ENCODE measurements at regions not wholly inside any gene's neighbourhood (a gene's known extent, or its start where the extent isn't known, plus 50 kb on each side); places are given as distances from the start of the nearest gene placed in this dataset.

DNA sequence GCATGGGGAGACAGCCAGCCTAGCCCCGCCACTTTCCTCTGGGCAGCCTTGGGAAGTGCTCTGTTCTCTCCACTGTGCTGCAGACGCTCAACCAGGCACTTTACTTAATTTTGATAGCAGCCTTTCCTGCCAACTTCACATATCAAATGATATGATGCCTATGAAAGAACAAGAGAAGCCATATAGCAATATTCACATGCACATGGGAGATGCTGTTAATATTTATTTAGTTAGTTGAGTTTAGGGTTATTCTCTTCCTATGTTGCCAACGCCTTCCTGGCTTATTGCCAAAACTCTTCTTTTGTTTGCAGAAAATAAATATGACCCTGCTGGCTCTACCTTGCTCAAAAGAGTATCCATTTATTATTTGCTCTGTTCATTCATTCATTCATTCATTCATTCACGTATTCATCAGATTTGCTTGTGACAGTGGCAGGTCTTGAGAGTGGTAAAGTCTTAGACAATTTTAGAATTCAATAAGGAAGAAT lies 99.3 kb downstream of the GATA6 start:
- Mint-ChIP-seq H3K27ac (no peak overlapping the region), H3K4me3 (no peak overlapping the region), H3K9me3 (no peaks in the 10 kb centered on the region), H3K4me1 (no peaks in the 10 kb centered on the region), H3K27me3 (no peaks in the 10 kb centered on the region), H3K36me3 (ENCODE audit: low read depth) (no peaks in the 10 kb centered on the region)
- DNase-seq (no peak), ATAC-seq (no peak)

GRCh38 chr18:22267697-22268096 lies 98.3 kb downstream of the GATA6 start:
- ATAC-seq (no peak), DNase-seq (no peak)
- no peak overlapping the region for H3K27ac Mint-ChIP-seq
- no peak overlapping the region for H3K4me3 Mint-ChIP-seq
- H3K27me3 Mint-ChIP-seq, result no peaks in the 10 kb centered on the region
- H3K9me3 Mint-ChIP-seq, result no peaks in the 10 kb centered on the region
- H3K4me1 Mint-ChIP-seq, result no peaks in the 10 kb centered on the region
- H3K36me3 Mint-ChIP-seq (ENCODE audit: low read depth), result no peaks in the 10 kb centered on the region

DNA sequence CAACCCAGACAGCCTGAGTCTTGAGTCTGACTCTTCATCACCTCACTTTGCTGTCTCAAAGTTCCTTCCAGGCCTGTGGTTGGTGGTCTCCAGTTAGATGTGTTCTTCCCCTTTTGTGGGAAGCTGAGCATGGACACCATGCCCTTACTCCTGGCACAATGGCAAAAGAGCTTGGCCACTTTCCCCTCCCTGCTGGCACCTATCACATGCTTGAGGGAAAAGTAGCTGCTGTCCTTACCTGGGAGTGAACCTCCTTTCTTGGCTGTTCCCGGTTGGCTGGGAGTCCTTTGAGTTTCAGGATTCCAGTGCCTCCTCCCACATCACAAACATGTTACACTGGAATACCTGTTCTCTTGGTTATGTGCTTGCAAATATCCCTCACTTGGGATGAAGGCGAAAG lies 97.8 kb downstream of the GATA6 start:
- ATAC-seq, result no peak

DNA sequence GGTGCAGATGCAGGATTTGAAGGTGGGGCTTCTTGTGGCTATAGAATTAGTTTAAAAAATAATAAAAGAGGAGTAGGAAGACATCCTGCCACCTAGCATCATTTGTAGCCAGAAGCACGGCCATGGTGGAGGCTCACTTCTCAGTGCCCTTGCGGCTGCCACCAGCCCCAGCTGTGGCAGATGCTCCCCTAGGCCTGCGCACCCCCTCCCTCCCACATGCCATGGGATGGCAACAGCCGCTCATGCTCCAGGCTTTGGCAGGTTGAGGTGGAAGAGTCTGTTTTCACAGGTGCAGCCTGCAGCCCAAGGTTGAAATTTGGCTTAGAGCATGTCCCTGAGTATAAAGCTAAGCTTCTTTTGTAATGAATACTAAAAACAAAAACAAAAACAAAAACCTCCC lies 96.4 kb downstream of the GATA6 start:
- no peak overlapping the region for H3K4me3 Mint-ChIP-seq
- no peak for ATAC-seq
- no peaks in the 10 kb centered on the region for H3K36me3 Mint-ChIP-seq (ENCODE audit: low read depth)
- H3K9me3 Mint-ChIP-seq, result peaks cover 4% of the 10 kb centered on the region
- H3K27me3 Mint-ChIP-seq, result no peaks in the 10 kb centered on the region
- no peak overlapping the region for H3K27ac Mint-ChIP-seq
- no peak for DNase-seq
- no peaks in the 10 kb centered on the region for H3K4me1 Mint-ChIP-seq

More for the DNA sequence above, 97.8 kb downstream of the GATA6 start:
- no peaks in the 10 kb centered on the region for H3K4me1 Mint-ChIP-seq
- no peaks in the 10 kb centered on the region for H3K27me3 Mint-ChIP-seq
- DNase-seq, result no peak
- H3K4me3 Mint-ChIP-seq, result no peak overlapping the region
- no peak overlapping the region for H3K27ac Mint-ChIP-seq
- H3K36me3 Mint-ChIP-seq (ENCODE audit: low read depth), result no peaks in the 10 kb centered on the region
- H3K9me3 Mint-ChIP-seq, result peaks cover 4% of the 10 kb centered on the region

DNA sequence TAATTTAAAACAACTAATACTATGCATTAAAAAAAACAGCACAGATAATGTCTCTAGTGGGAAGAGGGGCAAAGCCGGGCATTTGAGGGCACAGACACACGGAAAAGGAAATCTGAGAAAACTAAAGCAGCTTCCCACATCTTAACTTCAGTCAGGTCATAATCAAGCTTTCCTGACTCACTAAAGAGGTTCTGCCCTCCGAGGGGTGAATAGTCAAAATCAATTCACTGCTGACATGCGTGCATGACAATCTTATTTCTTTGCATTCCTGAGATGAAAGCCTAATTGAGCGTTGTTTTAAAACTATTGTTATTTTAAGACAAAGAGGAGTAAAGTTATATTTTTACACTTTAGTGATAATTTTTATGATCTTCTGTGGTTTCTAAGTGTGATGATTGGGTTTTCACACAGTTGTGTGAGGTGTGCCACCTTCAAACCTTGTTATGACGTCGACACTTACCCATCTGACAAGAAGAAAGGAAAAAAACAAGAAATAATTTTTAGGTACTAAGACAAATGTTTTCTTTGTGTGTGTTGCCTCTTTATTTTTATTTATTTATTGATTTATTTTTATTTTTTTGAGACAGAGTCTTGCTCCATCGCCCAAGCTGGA lies 90.9 kb downstream of the GATA6 start:
- H3K4me3 Mint-ChIP-seq, result no peak overlapping the region
- no peak overlapping the region for H3K27ac Mint-ChIP-seq
- ATAC-seq, result no peak
- peaks cover 4% of the 10 kb centered on the region for H3K9me3 Mint-ChIP-seq
- H3K4me1 Mint-ChIP-seq, result peaks cover 2% of the 10 kb centered on the region
- no peaks in the 10 kb centered on the region for H3K27me3 Mint-ChIP-seq
- H3K36me3 Mint-ChIP-seq (ENCODE audit: low read depth), result no peaks in the 10 kb centered on the region
- no peak for DNase-seq

- no peaks in the 10 kb centered on the region for H3K36me3 Mint-ChIP-seq (ENCODE audit: low read depth)
- DNase-seq (no peak), ATAC-seq (no peak)
- H3K9me3 Mint-ChIP-seq, result no peaks in the 10 kb centered on the region
- H3K4me1 Mint-ChIP-seq, result peaks cover 8% of the 10 kb centered on the region
- peaks cover 3% of the 10 kb centered on the region for H3K27me3 Mint-ChIP-seq
- no peak overlapping the region for H3K4me3 Mint-ChIP-seq
- H3K27ac Mint-ChIP-seq, result no peak overlapping the region
These were observed 87.7 kb downstream of the GATA6 start for GRCh38 chr18:22257022-22257543.

DNA sequence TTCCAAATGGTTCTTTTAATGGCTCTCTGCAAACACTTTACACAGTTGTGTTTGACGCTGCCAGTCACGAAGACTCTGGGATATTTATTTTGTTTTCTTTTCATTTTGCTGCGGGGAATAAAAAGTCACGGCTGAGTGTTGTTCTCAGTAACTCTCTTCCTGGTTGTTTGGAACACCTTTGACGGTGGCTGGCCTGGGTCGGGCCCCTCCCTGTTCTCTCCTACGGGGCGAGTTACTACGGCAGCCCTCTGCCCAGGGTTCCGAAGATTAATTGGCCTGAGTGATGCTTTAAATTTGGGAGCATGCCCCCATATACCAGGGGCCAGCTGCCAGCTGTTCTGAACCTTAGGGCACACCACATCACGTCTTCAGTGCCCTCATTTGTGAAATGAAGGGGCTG lies 84.7 kb downstream of the GATA6 start:
- no peak overlapping the region for H3K27ac Mint-ChIP-seq
- ATAC-seq (no peak), DNase-seq (no peak)
- H3K4me3 Mint-ChIP-seq, result no peak overlapping the region
- H3K9me3 Mint-ChIP-seq, result no peaks in the 10 kb centered on the region
- peaks cover 3% of the 10 kb centered on the region for H3K27me3 Mint-ChIP-seq
- H3K4me1 Mint-ChIP-seq, result peaks cover 6% of the 10 kb centered on the region
- H3K36me3 Mint-ChIP-seq (ENCODE audit: low read depth), result no peaks in the 10 kb centered on the region

DNA sequence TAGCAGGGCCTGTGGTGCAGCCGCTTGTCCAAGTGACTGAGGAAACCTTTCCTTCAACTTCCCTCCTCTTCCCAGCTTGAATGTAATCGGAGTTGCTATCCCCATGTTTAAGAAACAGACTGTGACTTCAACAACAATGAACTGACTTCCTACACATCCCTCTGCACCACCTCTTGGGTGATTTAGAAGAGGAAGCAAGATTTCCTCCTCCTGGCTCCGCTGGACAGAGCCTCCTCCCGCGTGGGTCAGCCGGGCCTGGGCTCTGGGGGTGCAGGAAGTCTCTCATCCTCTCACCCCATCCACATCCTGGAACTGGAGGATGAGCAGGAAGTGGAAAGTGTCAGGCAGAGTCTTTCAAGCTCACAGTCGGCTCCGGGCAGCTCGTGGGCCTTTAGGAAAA lies 84.3 kb downstream of the GATA6 start:
- ATAC-seq (no peak), DNase-seq (no peak)
- H3K9me3 Mint-ChIP-seq, result no peaks in the 10 kb centered on the region
- H3K4me3 Mint-ChIP-seq, result no peak overlapping the region
- peaks cover 3% of the 10 kb centered on the region for H3K27me3 Mint-ChIP-seq
- H3K27ac Mint-ChIP-seq, result no peak overlapping the region
- peaks cover 6% of the 10 kb centered on the region for H3K4me1 Mint-ChIP-seq
- no peaks in the 10 kb centered on the region for H3K36me3 Mint-ChIP-seq (ENCODE audit: low read depth)

DNA sequence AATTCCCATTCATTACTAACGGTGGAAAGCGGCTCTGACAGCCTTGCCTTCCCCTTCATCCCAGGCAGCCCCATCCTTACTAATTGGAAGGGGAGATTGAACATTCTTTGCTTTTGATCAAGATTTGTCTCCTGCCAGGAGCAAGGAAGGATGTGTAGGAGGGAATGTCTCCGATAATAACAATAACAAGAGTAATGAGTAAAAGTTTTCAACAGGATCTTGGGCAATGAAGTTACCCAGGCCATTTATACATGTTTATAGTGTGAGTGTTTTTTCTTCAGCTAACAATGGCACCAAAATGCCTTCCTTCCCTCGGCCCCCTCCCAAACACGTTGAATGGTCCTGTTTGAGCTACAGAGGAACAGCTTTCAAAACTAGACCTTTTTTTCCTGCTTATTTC lies 83.8 kb downstream of the GATA6 start:
- H3K27ac Mint-ChIP-seq, result no peak overlapping the region
- ATAC-seq, result no peak
- no peaks in the 10 kb centered on the region for H3K36me3 Mint-ChIP-seq (ENCODE audit: low read depth)
- peaks cover 6% of the 10 kb centered on the region for H3K4me1 Mint-ChIP-seq
- DNase-seq, result no peak
- H3K9me3 Mint-ChIP-seq, result no peaks in the 10 kb centered on the region
- H3K4me3 Mint-ChIP-seq, result no peak overlapping the region
- peaks cover 3% of the 10 kb centered on the region for H3K27me3 Mint-ChIP-seq

Data from activated naive CD8-positive, alpha-beta T cell treated with anti-CD3 and anti-CD28 coated beads, Interleukin-2, amount 50 U/mL, for 24 hours (primary cell).